ENCODE measurements at regions not wholly inside any gene's neighbourhood (a gene's known extent, or its start where the extent isn't known, plus 50 kb on each side); places are given as distances from the start of the nearest gene placed in this dataset.

- Histone ChIP-seq H3K4me3 (replicated peaks in 1 of 4; ENCODE audit: control extremely low read depth in 1 of 4, insufficient read depth in 1 of 4, low read depth in 3 of 4, low read length in 4 of 4) (no peak overlapping the region), H4K20me1 (ENCODE audit: control insufficient read depth, extremely low read depth, insufficient read depth, low read length) (no peaks in the 10 kb centered on the region), H2AFZ (ENCODE audit: low read length) (no peak overlapping the region), H3K9me3 (ENCODE audit: control insufficient read depth, insufficient read depth, low read depth, low read length) (no peaks in the 10 kb centered on the region), H3K79me2 (ENCODE audit: control insufficient read depth, insufficient read depth, low read length) (no peaks in the 10 kb centered on the region), H3K36me3 (ENCODE audit: control insufficient read depth, insufficient read depth, low read length) (no peaks in the 10 kb centered on the region), H3K9ac (ENCODE audit: insufficient read depth, low read length) (no peak overlapping the region), H3K4me1 (ENCODE audit: control insufficient read depth, extremely low read depth, insufficient read depth, low read length) (no peaks in the 10 kb centered on the region), H3K4me2 (ENCODE audit: extremely low read depth, insufficient read depth, low read length) (no peak overlapping the region), H3K27me3 (ENCODE audit: control insufficient read depth, insufficient read depth, low read length) (peaks cover 5% of the 10 kb centered on the region), H3K27ac (ENCODE audit: insufficient read depth, low read length) (no peak overlapping the region)
- no peak for DNase-seq (ENCODE audit: low read depth in 2 of 2)
- TF ChIP-seq EZH2 (IDR thresholded peaks at IDR 0.05; ENCODE audit: low read length, missing control alignments) (no peak), CTCF (conservative IDR thresholded peaks at IDR 0.05 in 1 of 2, IDR thresholded peaks at IDR 0.05 in 1 of 2; ENCODE audit: low read depth in 1 of 2, low read length in 2 of 2) (peak in 1 of 2 donors; percentile 25)
Observed at GRCh38 chr22:22954656-22955055, 67.0 kb downstream of the IGLL5 start.

- Histone ChIP-seq H3K9me3 (ENCODE audit: control insufficient read depth, insufficient read depth, low read depth, low read length) (no peaks in the 10 kb centered on the region), H3K4me1 (ENCODE audit: control insufficient read depth, extremely low read depth, insufficient read depth, low read length) (no peaks in the 10 kb centered on the region)
- TF ChIP-seq CTCF (conservative IDR thresholded peaks at IDR 0.05 in 1 of 2, IDR thresholded peaks at IDR 0.05 in 1 of 2; ENCODE audit: low read depth in 1 of 2, low read length in 2 of 2) (no peak), EZH2 (IDR thresholded peaks at IDR 0.05; ENCODE audit: low read length, missing control alignments) (no peak)
Observed at GRCh38 chr22:22955276-22955798, 67.7 kb downstream of the IGLL5 start.

GRCh38 chr22:22955866-22956535 lies 68.4 kb downstream of the IGLL5 start:
- Histone ChIP-seq H3K79me2 (ENCODE audit: control insufficient read depth, insufficient read depth, low read length) (no peaks in the 10 kb centered on the region), H3K27ac (ENCODE audit: insufficient read depth, low read length) (no peak overlapping the region), H3K27me3 (ENCODE audit: control insufficient read depth, insufficient read depth, low read length) (peaks cover 5% of the 10 kb centered on the region), H3K9me3 (ENCODE audit: control insufficient read depth, insufficient read depth, low read depth, low read length) (no peaks in the 10 kb centered on the region), H2AFZ (ENCODE audit: low read length) (no peak overlapping the region), H3K4me2 (ENCODE audit: extremely low read depth, insufficient read depth, low read length) (no peak overlapping the region), H3K4me1 (ENCODE audit: control insufficient read depth, extremely low read depth, insufficient read depth, low read length) (no peaks in the 10 kb centered on the region), H3K4me3 (replicated peaks in 1 of 4; ENCODE audit: control extremely low read depth in 1 of 4, insufficient read depth in 1 of 4, low read depth in 3 of 4, low read length in 4 of 4) (no peak overlapping the region), H3K9ac (ENCODE audit: insufficient read depth, low read length) (no peak overlapping the region), H4K20me1 (ENCODE audit: control insufficient read depth, extremely low read depth, insufficient read depth, low read length) (no peaks in the 10 kb centered on the region), H3K36me3 (ENCODE audit: control insufficient read depth, insufficient read depth, low read length) (no peaks in the 10 kb centered on the region)
- DNase-seq (ENCODE audit: low read depth in 2 of 2), result peak; percentile 48 to 75
- TF ChIP-seq CTCF (conservative IDR thresholded peaks at IDR 0.05 in 1 of 2, IDR thresholded peaks at IDR 0.05 in 1 of 2; ENCODE audit: low read depth in 1 of 2, low read length in 2 of 2), result peak; percentile 85 to 87
- no peak for TF ChIP-seq EZH2 (IDR thresholded peaks at IDR 0.05; ENCODE audit: low read length, missing control alignments)

More at GRCh38 chr22:22955276-22955798, 67.7 kb downstream of the IGLL5 start:
- H2AFZ ChIP-seq (ENCODE audit: low read length), result no peak overlapping the region
- peaks cover 5% of the 10 kb centered on the region for H3K27me3 ChIP-seq (ENCODE audit: control insufficient read depth, insufficient read depth, low read length)
- no peak overlapping the region for H3K4me3 ChIP-seq (replicated peaks in 1 of 4; ENCODE audit: control extremely low read depth in 1 of 4, insufficient read depth in 1 of 4, low read depth in 3 of 4, low read length in 4 of 4)
- no peaks in the 10 kb centered on the region for H4K20me1 ChIP-seq (ENCODE audit: control insufficient read depth, extremely low read depth, insufficient read depth, low read length)
- no peak for DNase-seq (ENCODE audit: low read depth in 2 of 2)
- no peak overlapping the region for H3K27ac ChIP-seq (ENCODE audit: insufficient read depth, low read length)
- H3K79me2 ChIP-seq (ENCODE audit: control insufficient read depth, insufficient read depth, low read length), result no peaks in the 10 kb centered on the region
- H3K9ac ChIP-seq (ENCODE audit: insufficient read depth, low read length), result no peak overlapping the region
- no peaks in the 10 kb centered on the region for H3K36me3 ChIP-seq (ENCODE audit: control insufficient read depth, insufficient read depth, low read length)
- H3K4me2 ChIP-seq (ENCODE audit: extremely low read depth, insufficient read depth, low read length), result no peak overlapping the region

Measured in fibroblast of lung (primary cell).